ENCODE measurements at regions not wholly inside any gene's neighbourhood (a gene's known extent, or its start where the extent isn't known, plus 50 kb on each side); places are given as distances from the start of the nearest gene placed in this dataset.

DNA sequence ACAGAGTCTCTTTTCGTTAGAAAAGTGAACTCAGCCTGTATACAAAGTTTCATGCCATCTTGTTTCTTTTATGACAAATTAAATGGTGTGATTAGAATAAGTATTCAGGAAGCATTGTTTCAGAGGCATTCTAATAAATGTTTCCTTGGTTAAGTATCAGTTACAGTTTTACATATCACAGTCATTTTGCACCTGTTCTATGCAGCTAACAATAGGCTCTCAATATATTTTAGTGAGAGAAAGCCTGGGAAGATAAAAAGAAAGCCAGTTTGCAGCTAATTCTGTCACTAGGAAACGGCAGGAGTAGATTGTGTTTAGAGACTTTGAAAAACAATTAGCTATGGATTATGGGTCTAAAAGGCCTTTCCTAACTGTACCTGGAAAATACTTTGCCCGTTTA is 252.8 kb downstream of the ZIC1 start:
- Histone ChIP-seq H3K4me1 (ENCODE audit: control insufficient read depth, extremely low read depth, insufficient read depth, low read length) (no peaks in the 10 kb centered on the region), H4K20me1 (ENCODE audit: control insufficient read depth, extremely low read depth, insufficient read depth, low read length) (no peaks in the 10 kb centered on the region), H3K27ac (ENCODE audit: control insufficient read depth, insufficient read depth, low read length) (no peak overlapping the region), H2AFZ (ENCODE audit: control insufficient read depth, low read length) (no peak overlapping the region), H3K4me2 (ENCODE audit: control insufficient read depth, extremely low read depth, insufficient read depth, low read depth, low read length) (no peak overlapping the region), H3K4me3 (ENCODE audit: control insufficient read depth in 2 of 3, extremely low read depth in 1 of 3, insufficient read depth in 2 of 3, low read depth in 1 of 3, low read length in 3 of 3) (no peak overlapping the region), H3K79me2 (ENCODE audit: control insufficient read depth, insufficient read depth, low read length) (no peaks in the 10 kb centered on the region), H3K9ac (ENCODE audit: control insufficient read depth, extremely low read depth, insufficient read depth, low read length) (no peak overlapping the region), H3K27me3 (ENCODE audit: control insufficient read depth, extremely low read depth, insufficient read depth, low read length) (no peaks in the 10 kb centered on the region), H3K9me1 (ENCODE audit: control insufficient read depth, extremely low read depth, insufficient read depth, low read length) (no peaks in the 10 kb centered on the region), H3K9me3 (ENCODE audit: control insufficient read depth, low read depth, low read length) (no peaks in the 10 kb centered on the region), H3K36me3 (ENCODE audit: control insufficient read depth in 2 of 2, extremely low read depth in 1 of 2, insufficient read depth in 2 of 2, low read length in 2 of 2) (no peaks in the 10 kb centered on the region)
- DNase-seq (ENCODE audit: low read depth, low spot score), result no peak
- no peak for TF ChIP-seq EZH2 (IDR thresholded peaks at IDR 0.05; ENCODE audit: low read length)
- TF ChIP-seq, protein P1, sequence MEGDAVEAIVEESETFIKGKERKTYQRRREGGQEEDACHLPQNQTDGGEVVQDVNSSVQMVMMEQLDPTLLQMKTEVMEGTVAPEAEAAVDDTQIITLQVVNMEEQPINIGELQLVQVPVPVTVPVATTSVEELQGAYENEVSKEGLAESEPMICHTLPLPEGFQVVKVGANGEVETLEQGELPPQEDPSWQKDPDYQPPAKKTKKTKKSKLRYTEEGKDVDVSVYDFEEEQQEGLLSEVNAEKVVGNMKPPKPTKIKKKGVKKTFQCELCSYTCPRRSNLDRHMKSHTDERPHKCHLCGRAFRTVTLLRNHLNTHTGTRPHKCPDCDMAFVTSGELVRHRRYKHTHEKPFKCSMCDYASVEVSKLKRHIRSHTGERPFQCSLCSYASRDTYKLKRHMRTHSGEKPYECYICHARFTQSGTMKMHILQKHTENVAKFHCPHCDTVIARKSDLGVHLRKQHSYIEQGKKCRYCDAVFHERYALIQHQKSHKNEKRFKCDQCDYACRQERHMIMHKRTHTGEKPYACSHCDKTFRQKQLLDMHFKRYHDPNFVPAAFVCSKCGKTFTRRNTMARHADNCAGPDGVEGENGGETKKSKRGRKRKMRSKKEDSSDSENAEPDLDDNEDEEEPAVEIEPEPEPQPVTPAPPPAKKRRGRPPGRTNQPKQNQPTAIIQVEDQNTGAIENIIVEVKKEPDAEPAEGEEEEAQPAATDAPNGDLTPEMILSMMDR (optimal IDR thresholded peaks at IDR 0.05 in 1 of 3, IDR thresholded peaks at IDR 0.05 in 1 of 3, conservative IDR thresholded peaks at IDR 0.05 in 1 of 3; ENCODE audit: extremely low read depth in 1 of 3, insufficient read depth in 2 of 3, low read length in 3 of 3), result no peak
- dilution Hi-C loops (cut with MboI; ENCODE audit: extremely low pct_ligation_motif_present, low sequenced_read_pairs), result no loop called here
- no peak for FAIRE-seq

DNA sequence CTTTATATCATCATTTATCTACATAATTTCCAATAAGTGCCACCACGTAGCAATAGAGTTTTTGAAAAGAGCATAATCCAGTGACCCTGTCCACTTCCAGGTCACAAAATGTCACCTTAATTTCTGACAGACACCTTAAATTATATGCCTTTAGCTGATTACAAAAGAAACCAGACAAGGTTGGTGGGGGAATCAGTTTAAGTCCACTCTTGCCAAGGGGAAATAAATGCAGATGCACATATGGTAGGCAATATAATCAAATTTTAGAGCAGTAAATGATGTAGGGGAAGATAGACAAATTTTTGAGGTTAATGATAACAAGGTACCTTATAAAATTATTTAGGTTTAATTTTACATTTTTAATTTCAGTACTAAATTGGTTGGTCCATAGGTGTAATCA is 253.5 kb downstream of the ZIC1 start:
- Histone ChIP-seq H3K27me3 (ENCODE audit: control insufficient read depth, extremely low read depth, insufficient read depth, low read length) (no peaks in the 10 kb centered on the region), H3K4me2 (ENCODE audit: control insufficient read depth, extremely low read depth, insufficient read depth, low read depth, low read length) (no peak overlapping the region), H3K9me3 (ENCODE audit: control insufficient read depth, low read depth, low read length) (no peaks in the 10 kb centered on the region), H3K4me1 (ENCODE audit: control insufficient read depth, extremely low read depth, insufficient read depth, low read length) (no peaks in the 10 kb centered on the region), H4K20me1 (ENCODE audit: control insufficient read depth, extremely low read depth, insufficient read depth, low read length) (no peaks in the 10 kb centered on the region), H3K27ac (ENCODE audit: control insufficient read depth, insufficient read depth, low read length) (no peak overlapping the region), H3K79me2 (ENCODE audit: control insufficient read depth, insufficient read depth, low read length) (no peaks in the 10 kb centered on the region), H3K9me1 (ENCODE audit: control insufficient read depth, extremely low read depth, insufficient read depth, low read length) (no peaks in the 10 kb centered on the region), H3K9ac (ENCODE audit: control insufficient read depth, extremely low read depth, insufficient read depth, low read length) (no peak overlapping the region), H3K4me3 (ENCODE audit: control insufficient read depth in 2 of 3, extremely low read depth in 1 of 3, insufficient read depth in 2 of 3, low read depth in 1 of 3, low read length in 3 of 3) (no peak overlapping the region), H3K36me3 (ENCODE audit: control insufficient read depth in 2 of 2, extremely low read depth in 1 of 2, insufficient read depth in 2 of 2, low read length in 2 of 2) (no peaks in the 10 kb centered on the region), H2AFZ (ENCODE audit: control insufficient read depth, low read length) (no peak overlapping the region)
- no peak for FAIRE-seq
- no peak for TF ChIP-seq EZH2 (IDR thresholded peaks at IDR 0.05; ENCODE audit: low read length)
- TF ChIP-seq, protein P1 (optimal IDR thresholded peaks at IDR 0.05 in 1 of 3, IDR thresholded peaks at IDR 0.05 in 1 of 3, conservative IDR thresholded peaks at IDR 0.05 in 1 of 3; ENCODE audit: extremely low read depth in 1 of 3, insufficient read depth in 2 of 3, low read length in 3 of 3), result no peak
- dilution Hi-C loops (cut with MboI; ENCODE audit: extremely low pct_ligation_motif_present, low sequenced_read_pairs), result no loop called here
- no peak for DNase-seq (ENCODE audit: low read depth, low spot score)

Measured in keratinocyte (primary cell).